Vagina (tissue), 2 donors: ENCODE measurements at regions not wholly inside any gene's neighbourhood (a gene's known extent, or its start where the extent isn't known, plus 50 kb on each side); places are given as distances from the start of the nearest gene placed in this dataset.

Experiments
- CTCF ChIP-seq, 3 experiments: fragments of 450-650 bp in 2 of 3; fragments of 200-600 bp in 1 of 3; sonication (generic) in 1 of 3; IDR thresholded peaks; one replicate each; pipeline ENCODE4 v1.5.1; 2017 to 2019; ENCODE audit warnings: antibody characterized with exemption in 3 of 3, mild to moderate bottlenecking in 2 of 3, moderate library complexity in 2 of 3
- POLR2A ChIP-seq, 2 donors: fragments of 450-650 bp; IDR thresholded peaks; one replicate each; pipeline ENCODE4 v1.6.1; 2017; ENCODE audit warnings: antibody characterized with exemption in 2 of 2, mild to moderate bottlenecking in 2 of 2, moderate library complexity in 2 of 2

GRCh38 chr21:34205811-34206571 lies 132.6 kb downstream of the MRPS6 start:
- TF ChIP-seq CTCF (IDR thresholded peaks at IDR 0.05), result no peak
- no peak for TF ChIP-seq POLR2A (IDR thresholded peaks at IDR 0.05)
